ENCODE measurements at regions not wholly inside any gene's neighbourhood (a gene's known extent, or its start where the extent isn't known, plus 50 kb on each side); places are given as distances from the start of the nearest gene placed in this dataset.

DNA sequence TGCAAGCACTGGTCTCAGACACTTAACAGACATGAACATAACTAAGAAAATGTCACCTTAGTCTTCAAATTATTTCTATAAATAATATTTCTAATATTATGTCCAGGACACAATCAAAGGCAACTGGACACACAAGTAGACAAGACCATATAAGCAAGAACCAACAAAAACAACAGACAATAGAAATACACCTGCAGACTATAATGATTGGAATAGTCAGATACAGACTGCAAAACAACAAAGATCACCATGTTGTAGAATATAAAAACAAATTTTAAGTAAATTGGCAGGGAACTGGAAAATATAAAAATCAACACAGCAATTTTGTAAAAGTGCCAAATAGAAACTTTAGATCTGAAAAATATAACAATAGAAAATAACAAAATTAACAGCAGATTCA lies 220.7 kb downstream of the CLCN4 start:
- TF ChIP-seq, protein P1, sequence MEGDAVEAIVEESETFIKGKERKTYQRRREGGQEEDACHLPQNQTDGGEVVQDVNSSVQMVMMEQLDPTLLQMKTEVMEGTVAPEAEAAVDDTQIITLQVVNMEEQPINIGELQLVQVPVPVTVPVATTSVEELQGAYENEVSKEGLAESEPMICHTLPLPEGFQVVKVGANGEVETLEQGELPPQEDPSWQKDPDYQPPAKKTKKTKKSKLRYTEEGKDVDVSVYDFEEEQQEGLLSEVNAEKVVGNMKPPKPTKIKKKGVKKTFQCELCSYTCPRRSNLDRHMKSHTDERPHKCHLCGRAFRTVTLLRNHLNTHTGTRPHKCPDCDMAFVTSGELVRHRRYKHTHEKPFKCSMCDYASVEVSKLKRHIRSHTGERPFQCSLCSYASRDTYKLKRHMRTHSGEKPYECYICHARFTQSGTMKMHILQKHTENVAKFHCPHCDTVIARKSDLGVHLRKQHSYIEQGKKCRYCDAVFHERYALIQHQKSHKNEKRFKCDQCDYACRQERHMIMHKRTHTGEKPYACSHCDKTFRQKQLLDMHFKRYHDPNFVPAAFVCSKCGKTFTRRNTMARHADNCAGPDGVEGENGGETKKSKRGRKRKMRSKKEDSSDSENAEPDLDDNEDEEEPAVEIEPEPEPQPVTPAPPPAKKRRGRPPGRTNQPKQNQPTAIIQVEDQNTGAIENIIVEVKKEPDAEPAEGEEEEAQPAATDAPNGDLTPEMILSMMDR (IDR thresholded peaks at IDR 0.05; ENCODE audit: insufficient read depth, low read length, severe bottlenecking): no peak
- no peak for DNase-seq (ENCODE audit: low read depth)
- Histone ChIP-seq H3K36me3 (ENCODE audit: control insufficient read depth, insufficient read depth, low read length) (no peaks in the 10 kb centered on the region), H3K4me3 (ENCODE audit: low read depth, low read length) (no peak overlapping the region), H3K27me3 (ENCODE audit: control insufficient read depth, insufficient read depth, low read length) (no peaks in the 10 kb centered on the region)
- no peak for FAIRE-seq

- TF ChIP-seq, protein P1 (IDR thresholded peaks at IDR 0.05; ENCODE audit: insufficient read depth, low read length, severe bottlenecking): no peak
- Histone ChIP-seq H3K27me3 (ENCODE audit: control insufficient read depth, insufficient read depth, low read length) (no peaks in the 10 kb centered on the region), H3K4me3 (ENCODE audit: low read depth, low read length) (no peak overlapping the region), H3K36me3 (ENCODE audit: control insufficient read depth, insufficient read depth, low read length) (no peaks in the 10 kb centered on the region)
- no peak for FAIRE-seq
- DNase-seq (ENCODE audit: low read depth): no peak
Measured at GRCh38 chrX:10379878-10380277, 223.1 kb downstream of the CLCN4 start.

- TF ChIP-seq, protein P1 (IDR thresholded peaks at IDR 0.05; ENCODE audit: insufficient read depth, low read length, severe bottlenecking): no peak
- DNase-seq (ENCODE audit: low read depth) (no peak), FAIRE-seq (no peak)
- no peaks in the 10 kb centered on the region for H3K36me3 ChIP-seq (ENCODE audit: control insufficient read depth, insufficient read depth, low read length)
- no peak overlapping the region for H3K4me3 ChIP-seq (ENCODE audit: low read depth, low read length)
- H3K27me3 ChIP-seq (ENCODE audit: control insufficient read depth, insufficient read depth, low read length): no peaks in the 10 kb centered on the region
Measured at GRCh38 chrX:10380300-10380699, 223.5 kb downstream of the CLCN4 start.

- Histone ChIP-seq H3K36me3 (ENCODE audit: control insufficient read depth, insufficient read depth, low read length) (no peaks in the 10 kb centered on the region), H3K27me3 (ENCODE audit: control insufficient read depth, insufficient read depth, low read length) (no peaks in the 10 kb centered on the region), H3K4me3 (ENCODE audit: low read depth, low read length) (no peak overlapping the region)
- no peak for FAIRE-seq
- TF ChIP-seq, protein P1 (IDR thresholded peaks at IDR 0.05; ENCODE audit: insufficient read depth, low read length, severe bottlenecking): no peak
- DNase-seq (ENCODE audit: low read depth): peak; percentile 81
Measured at GRCh38 chrX:10381193-10381592, 224.4 kb downstream of the CLCN4 start.

- Histone ChIP-seq H3K36me3 (ENCODE audit: control insufficient read depth, insufficient read depth, low read length) (no peaks in the 10 kb centered on the region), H3K27me3 (ENCODE audit: control insufficient read depth, insufficient read depth, low read length) (no peaks in the 10 kb centered on the region), H3K4me3 (ENCODE audit: low read depth, low read length) (no peak overlapping the region)
- TF ChIP-seq, protein P1 (IDR thresholded peaks at IDR 0.05; ENCODE audit: insufficient read depth, low read length, severe bottlenecking): no peak
- FAIRE-seq (no peak), DNase-seq (ENCODE audit: low read depth) (peak; percentile 71)
Measured at GRCh38 chrX:10387011-10387410, 230.2 kb downstream of the CLCN4 start.

GRCh38 chrX:10390187-10390586 lies 230.2 kb downstream of the MID1 start:
- Histone ChIP-seq H3K36me3 (ENCODE audit: control insufficient read depth, insufficient read depth, low read length) (no peaks in the 10 kb centered on the region), H3K4me3 (ENCODE audit: low read depth, low read length) (no peak overlapping the region), H3K27me3 (ENCODE audit: control insufficient read depth, insufficient read depth, low read length) (no peaks in the 10 kb centered on the region)
- TF ChIP-seq, protein P1 (IDR thresholded peaks at IDR 0.05; ENCODE audit: insufficient read depth, low read length, severe bottlenecking): no peak
- no peak for DNase-seq (ENCODE audit: low read depth)
- no peak for FAIRE-seq

All from bronchial epithelial cell (primary cell).